Skeletal muscle satellite cell (primary cell): ENCODE measurements at regions not wholly inside any gene's neighbourhood (a gene's known extent, or its start where the extent isn't known, plus 50 kb on each side); places are given as distances from the start of the nearest gene placed in this dataset.

ENCODE experiments used
- H3K27me3 ChIP-seq: 2 replicates; pipeline ENCODE4 v1.7.0; 2013; ENCODE audit warnings: low read length; ENCODE audit not compliant: control insufficient read depth, insufficient read depth
- H3K36me3 ChIP-seq: 2 replicates; pipeline ENCODE4 v1.7.0; 2013; ENCODE audit warnings: mild to moderate bottlenecking, control low read depth, low read length; ENCODE audit not compliant: insufficient read depth
- H3K4me1 ChIP-seq: 2 replicates; pipeline ENCODE4 v1.7.0; 2013; ENCODE audit warnings: low read length; ENCODE audit not compliant: control insufficient read depth, insufficient read depth
- H3K4me2 ChIP-seq: 2 replicates; pipeline ENCODE4 v1.7.0; 2013; ENCODE audit warnings: mild to moderate bottlenecking, low read length
- H3K4me3 ChIP-seq: 2 replicates; pipeline ENCODE4 v1.7.0; 2013; ENCODE audit warnings: low read length
- H3K9ac ChIP-seq: 2 replicates; pipeline ENCODE4 v1.7.0; 2013; ENCODE audit warnings: mild to moderate bottlenecking, low read depth, low read length, moderate library complexity
- H3K9me3 ChIP-seq: replicated peaks from 2 replicates; pipeline ENCODE4 v1.7.0; 2013; ENCODE audit warnings: mild to moderate bottlenecking, control low read depth, low read length

- no peak overlapping the region for H3K4me2 ChIP-seq
- no peaks in the 10 kb centered on the region for H3K36me3 ChIP-seq
- H3K9me3 ChIP-seq, result no peaks in the 10 kb centered on the region
- no peak overlapping the region for H3K4me3 ChIP-seq
- no peak overlapping the region for H3K9ac ChIP-seq
- no peaks in the 10 kb centered on the region for H3K27me3 ChIP-seq
- no peaks in the 10 kb centered on the region for H3K4me1 ChIP-seq
Observed at GRCh38 chr5:81896764-81897163, 75.1 kb upstream of the ATG10 start.

- Histone ChIP-seq H3K4me3 (no peak overlapping the region), H3K4me2 (no peak overlapping the region), H3K9me3 (no peaks in the 10 kb centered on the region), H3K36me3 (no peaks in the 10 kb centered on the region), H3K4me1 (no peaks in the 10 kb centered on the region), H3K27me3 (no peaks in the 10 kb centered on the region), H3K9ac (no peak overlapping the region)
Observed at GRCh38 chr5:81895307-81895706, 76.5 kb upstream of the ATG10 start.

- no peak overlapping the region for H3K4me2 ChIP-seq
- H3K27me3 ChIP-seq, result no peaks in the 10 kb centered on the region
- H3K4me3 ChIP-seq, result no peak overlapping the region
- no peaks in the 10 kb centered on the region for H3K9me3 ChIP-seq
- no peaks in the 10 kb centered on the region for H3K4me1 ChIP-seq
- no peak overlapping the region for H3K9ac ChIP-seq
- H3K36me3 ChIP-seq, result no peaks in the 10 kb centered on the region
Observed at GRCh38 chr5:81893961-81894360, 77.9 kb upstream of the ATG10 start.

- Histone ChIP-seq H3K27me3 (no peaks in the 10 kb centered on the region), H3K9me3 (no peaks in the 10 kb centered on the region)
Observed at GRCh38 chr5:81884871-81885270, 87.0 kb upstream of the ATG10 start.

GRCh38 chr5:81883371-81883770, 88.5 kb upstream of the ATG10 start:
- H3K4me1 ChIP-seq, result no peaks in the 10 kb centered on the region
- H3K36me3 ChIP-seq, result no peaks in the 10 kb centered on the region
- H3K4me3 ChIP-seq, result no peak overlapping the region
- no peak overlapping the region for H3K4me2 ChIP-seq
- no peak overlapping the region for H3K9ac ChIP-seq
- H3K27me3 ChIP-seq, result no peaks in the 10 kb centered on the region
- no peaks in the 10 kb centered on the region for H3K9me3 ChIP-seq

More at GRCh38 chr5:81884871-81885270, 87.0 kb upstream of the ATG10 start:
- Histone ChIP-seq H3K4me2 (no peak overlapping the region), H3K9ac (no peak overlapping the region), H3K4me3 (no peak overlapping the region), H3K4me1 (no peaks in the 10 kb centered on the region), H3K36me3 (no peaks in the 10 kb centered on the region)

- Histone ChIP-seq H3K9me3 (no peaks in the 10 kb centered on the region), H3K36me3 (no peaks in the 10 kb centered on the region), H3K27me3 (no peaks in the 10 kb centered on the region), H3K9ac (no peak overlapping the region), H3K4me3 (no peak overlapping the region), H3K4me2 (no peak overlapping the region), H3K4me1 (no peaks in the 10 kb centered on the region)
Observed at GRCh38 chr5:81881595-81881994, 90.2 kb upstream of the ATG10 start.

GRCh38 chr5:81879936-81880335, 91.9 kb upstream of the ATG10 start:
- no peaks in the 10 kb centered on the region for H3K36me3 ChIP-seq
- H3K27me3 ChIP-seq, result no peaks in the 10 kb centered on the region
- H3K9ac ChIP-seq, result no peak overlapping the region
- H3K9me3 ChIP-seq, result no peaks in the 10 kb centered on the region
- no peak overlapping the region for H3K4me2 ChIP-seq
- H3K4me3 ChIP-seq, result no peak overlapping the region
- no peaks in the 10 kb centered on the region for H3K4me1 ChIP-seq

GRCh38 chr5:81878333-81878732, 93.5 kb upstream of the ATG10 start:
- Histone ChIP-seq H3K4me3 (no peak overlapping the region), H3K27me3 (no peaks in the 10 kb centered on the region), H3K9me3 (no peaks in the 10 kb centered on the region), H3K36me3 (no peaks in the 10 kb centered on the region), H3K4me2 (no peak overlapping the region), H3K9ac (no peak overlapping the region), H3K4me1 (no peaks in the 10 kb centered on the region)

- H3K4me3 ChIP-seq, result no peak overlapping the region
- no peaks in the 10 kb centered on the region for H3K4me1 ChIP-seq
- H3K4me2 ChIP-seq, result no peak overlapping the region
- H3K36me3 ChIP-seq, result no peaks in the 10 kb centered on the region
- no peaks in the 10 kb centered on the region for H3K27me3 ChIP-seq
- H3K9ac ChIP-seq, result no peak overlapping the region
- H3K9me3 ChIP-seq, result no peaks in the 10 kb centered on the region
Observed at GRCh38 chr5:81866994-81867393, 104.8 kb upstream of the ATG10 start.

- H3K9ac ChIP-seq, result no peak overlapping the region
- H3K4me1 ChIP-seq, result peaks cover 9% of the 10 kb centered on the region
- no peaks in the 10 kb centered on the region for H3K27me3 ChIP-seq
- no peaks in the 10 kb centered on the region for H3K9me3 ChIP-seq
- no peak overlapping the region for H3K4me2 ChIP-seq
- H3K4me3 ChIP-seq, result no peak overlapping the region
- no peaks in the 10 kb centered on the region for H3K36me3 ChIP-seq
Observed at GRCh38 chr5:81860778-81861177, 109.9 kb upstream of the SSBP2 start.

GRCh38 chr5:81859624-81860023, 108.7 kb upstream of the SSBP2 start:
- H3K4me2 ChIP-seq, result no peak overlapping the region
- H3K4me3 ChIP-seq, result no peak overlapping the region
- no peaks in the 10 kb centered on the region for H3K27me3 ChIP-seq
- no peaks in the 10 kb centered on the region for H3K36me3 ChIP-seq
- H3K4me1 ChIP-seq, result peaks cover 12% of the 10 kb centered on the region
- H3K9me3 ChIP-seq, result no peaks in the 10 kb centered on the region
- no peak overlapping the region for H3K9ac ChIP-seq

GRCh38 chr5:81856948-81857928, 106.3 kb upstream of the SSBP2 start:
- H3K36me3 ChIP-seq, result no peaks in the 10 kb centered on the region
- H3K4me2 ChIP-seq, result peak overlapping the region; percentile 65
- H3K27me3 ChIP-seq, result no peaks in the 10 kb centered on the region
- H3K4me1 ChIP-seq, result peaks cover 22% of the 10 kb centered on the region
- no peaks in the 10 kb centered on the region for H3K9me3 ChIP-seq
- H3K9ac ChIP-seq, result peak overlapping the region; percentile 22
- peak overlapping the region; percentile 36 for H3K4me3 ChIP-seq
